ENCODE measurements at regions not wholly inside any gene's neighbourhood (a gene's known extent, or its start where the extent isn't known, plus 50 kb on each side); places are given as distances from the start of the nearest gene placed in this dataset.

DNA sequence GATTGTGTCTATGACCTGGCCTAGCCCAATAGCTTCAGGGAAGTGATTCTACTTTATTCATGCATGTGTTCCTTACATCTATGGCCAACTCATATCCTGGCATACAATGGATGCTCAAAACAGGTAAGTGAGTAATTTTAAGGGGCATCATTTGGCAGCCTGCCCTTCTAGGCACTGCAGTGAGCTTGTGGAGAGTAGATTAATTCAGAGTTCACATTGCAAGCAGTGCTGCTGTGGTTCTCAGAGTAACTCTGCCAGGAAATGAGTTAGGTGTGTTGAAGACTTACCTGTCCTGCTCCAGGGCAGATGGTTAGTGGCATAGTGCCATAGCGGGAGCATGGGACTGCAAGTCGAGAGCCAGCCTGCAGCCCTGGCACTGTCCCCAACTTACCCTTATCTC is 158.0 kb downstream of the SCP2D1 start:
- no peak for ATAC-seq
- no peak for DNase-seq

DNA sequence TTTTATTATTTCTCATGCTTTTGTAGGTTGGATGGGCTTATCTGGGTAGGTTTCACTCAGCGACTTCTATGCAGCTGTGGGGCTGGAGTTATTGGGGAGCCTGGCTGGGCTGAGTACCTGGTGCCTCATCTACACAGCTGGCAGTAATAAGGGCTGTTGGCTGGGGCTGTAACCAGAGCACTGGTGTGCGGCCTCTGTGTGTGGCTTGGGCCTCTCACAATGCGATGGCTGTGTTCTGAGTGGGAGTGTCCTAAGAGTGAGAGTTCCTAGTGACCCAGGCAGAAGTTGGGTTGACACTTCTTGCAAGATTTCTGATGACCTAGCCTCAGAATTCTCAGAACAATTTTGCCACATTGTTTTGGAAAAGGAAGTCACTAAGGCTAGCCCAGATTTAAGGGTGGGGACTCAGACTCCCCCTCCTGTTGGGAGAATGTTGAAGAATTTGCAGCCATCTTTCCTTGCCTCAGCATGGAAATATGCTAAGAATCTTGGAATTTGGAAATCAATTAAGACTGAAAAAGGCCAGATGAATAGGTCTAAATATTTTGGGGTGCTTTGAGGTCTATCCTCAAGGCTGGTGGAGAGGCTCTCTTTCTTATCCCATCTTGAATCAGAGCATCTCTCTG is 158.8 kb downstream of the SCP2D1 start:
- DNase-seq (no peak), ATAC-seq (no peak)

- ATAC-seq (no peak), DNase-seq (no peak)
These were observed 160.1 kb downstream of the SCP2D1 start for GRCh38 chr20:18973529-18974173.

- ATAC-seq (no peak), DNase-seq (no peak)
These were observed 161.1 kb downstream of the SCP2D1 start for GRCh38 chr20:18974660-18975059.

DNA sequence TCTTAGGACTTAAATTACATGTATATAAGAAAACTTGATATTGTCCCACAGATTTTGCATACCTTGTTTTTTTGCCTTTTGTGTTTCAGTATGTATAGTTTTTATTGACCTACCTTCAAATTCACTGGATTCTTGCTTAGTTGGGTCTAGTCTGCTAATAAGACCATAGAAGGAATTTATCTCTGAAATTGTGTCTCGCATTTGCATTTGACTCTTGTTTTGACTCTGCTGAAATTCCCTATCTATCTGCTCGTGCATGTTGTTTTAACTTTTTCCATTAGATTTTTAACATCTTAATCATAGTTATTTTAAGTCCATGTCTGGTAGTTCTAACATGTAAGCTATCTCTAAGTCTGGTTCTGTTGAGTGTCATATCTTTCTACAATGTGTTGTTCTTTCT is 163.9 kb downstream of the SCP2D1 start:
- no peak for ATAC-seq
- no peak for DNase-seq

DNA sequence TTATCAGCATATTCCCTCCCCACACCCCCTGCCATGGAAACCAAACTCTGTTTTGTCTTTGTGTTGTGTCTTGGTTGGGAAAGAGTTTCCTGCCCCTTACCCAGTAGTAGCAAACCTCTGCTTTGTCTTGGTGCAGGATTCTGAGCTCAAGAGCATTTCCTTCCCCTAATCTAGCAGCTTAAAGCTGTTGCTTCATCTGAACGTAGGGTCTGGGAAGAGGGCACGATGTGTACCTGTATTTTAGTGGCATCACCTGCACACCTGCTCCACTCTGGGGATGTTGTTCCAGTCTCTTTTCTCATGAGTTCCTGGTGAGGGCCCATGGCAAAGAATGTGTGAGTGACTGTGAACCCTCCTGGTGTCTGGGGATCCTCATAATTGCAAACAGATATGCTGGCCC is 164.7 kb downstream of the SCP2D1 start:
- ATAC-seq: no peak
- DNase-seq: no peak

GRCh38 chr20:18979132-18979531 is 165.5 kb downstream of the SCP2D1 start:
- DNase-seq (no peak), ATAC-seq (no peak)

DNA sequence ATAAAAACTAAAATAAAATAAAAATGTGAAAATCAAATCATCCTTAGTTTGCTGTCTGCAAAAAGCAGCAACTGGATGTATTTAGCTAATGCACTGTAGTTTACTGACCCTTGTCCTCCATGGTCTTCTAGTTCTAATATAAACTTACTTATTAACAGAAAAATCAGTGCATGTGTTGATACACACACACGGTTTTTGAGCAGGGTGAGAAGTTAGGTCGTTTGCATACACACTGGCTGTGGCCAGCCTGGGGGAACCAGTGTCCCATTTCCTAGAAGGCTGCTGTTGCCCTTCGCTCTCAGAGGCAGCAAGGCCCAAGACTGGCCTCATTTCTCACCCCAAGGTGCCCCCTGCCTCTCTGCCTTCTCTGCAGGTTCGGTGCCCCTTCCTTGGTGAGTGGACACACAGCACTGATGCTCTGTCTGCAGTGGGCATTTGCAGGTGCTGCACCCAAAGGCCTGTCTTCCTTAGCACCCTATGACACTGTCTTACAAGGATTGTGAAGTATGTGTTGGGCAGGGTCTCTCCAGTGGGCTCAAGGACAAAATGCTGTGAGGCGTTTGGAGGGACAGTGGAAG is 168.5 kb downstream of the SCP2D1 start:
- DNase-seq (no peak), ATAC-seq (no peak)

GRCh38 chr20:18983796-18984195 is 170.2 kb downstream of the SCP2D1 start:
- no peak for ATAC-seq
- no peak for DNase-seq

DNA sequence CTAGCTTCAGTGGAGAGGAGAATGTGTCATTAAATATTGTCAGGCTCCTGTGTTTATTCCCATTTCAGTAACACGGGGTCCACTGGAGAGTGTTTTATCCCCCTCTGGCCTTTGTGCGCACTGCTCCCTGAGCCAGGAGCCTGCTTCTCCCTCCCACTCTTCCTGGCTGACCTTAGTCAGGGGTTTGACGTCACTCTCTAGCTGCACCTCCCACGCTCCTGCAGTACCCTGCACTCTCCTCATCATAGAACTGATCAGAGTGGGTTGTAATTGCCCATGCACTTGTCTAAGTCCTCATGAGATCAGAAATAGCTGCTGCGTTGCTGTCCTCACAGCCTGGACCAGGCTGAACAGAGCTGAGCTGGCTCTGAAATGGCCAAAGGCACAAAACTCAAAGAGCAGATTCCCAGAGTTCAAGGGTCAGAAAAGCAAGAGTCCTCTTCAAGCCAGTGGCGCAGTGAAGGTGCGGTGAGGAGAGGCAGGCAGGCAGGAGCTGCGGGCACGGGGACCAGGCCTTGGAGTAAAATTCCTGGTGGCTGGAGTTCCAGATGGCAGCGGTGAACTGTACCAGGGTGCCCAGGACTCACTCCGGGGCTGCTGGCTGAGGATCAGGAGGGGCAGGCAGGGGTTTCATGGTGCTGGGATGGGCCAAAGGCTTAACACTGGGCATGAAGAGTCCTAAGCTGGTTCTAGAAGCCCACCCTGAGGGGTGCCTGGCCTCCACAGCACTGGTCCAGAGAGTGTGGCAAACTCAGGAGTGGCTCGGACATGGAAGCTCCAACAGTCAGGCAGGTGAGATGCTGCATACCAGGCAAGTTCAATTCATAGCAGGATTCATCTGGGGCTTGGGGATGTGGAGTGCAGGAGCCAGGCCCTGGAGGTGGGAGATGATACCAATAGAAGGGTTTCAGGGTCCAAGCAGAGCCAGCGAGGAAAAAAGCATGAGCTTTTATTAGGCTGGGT is 170.9 kb downstream of the SCP2D1 start:
- DNase-seq (no peak), ATAC-seq (no peak)

GRCh38 chr20:18985551-18985950 is 172.0 kb downstream of the SCP2D1 start:
- peak; percentile 12 for DNase-seq
- ATAC-seq: peak; percentile 24

DNA sequence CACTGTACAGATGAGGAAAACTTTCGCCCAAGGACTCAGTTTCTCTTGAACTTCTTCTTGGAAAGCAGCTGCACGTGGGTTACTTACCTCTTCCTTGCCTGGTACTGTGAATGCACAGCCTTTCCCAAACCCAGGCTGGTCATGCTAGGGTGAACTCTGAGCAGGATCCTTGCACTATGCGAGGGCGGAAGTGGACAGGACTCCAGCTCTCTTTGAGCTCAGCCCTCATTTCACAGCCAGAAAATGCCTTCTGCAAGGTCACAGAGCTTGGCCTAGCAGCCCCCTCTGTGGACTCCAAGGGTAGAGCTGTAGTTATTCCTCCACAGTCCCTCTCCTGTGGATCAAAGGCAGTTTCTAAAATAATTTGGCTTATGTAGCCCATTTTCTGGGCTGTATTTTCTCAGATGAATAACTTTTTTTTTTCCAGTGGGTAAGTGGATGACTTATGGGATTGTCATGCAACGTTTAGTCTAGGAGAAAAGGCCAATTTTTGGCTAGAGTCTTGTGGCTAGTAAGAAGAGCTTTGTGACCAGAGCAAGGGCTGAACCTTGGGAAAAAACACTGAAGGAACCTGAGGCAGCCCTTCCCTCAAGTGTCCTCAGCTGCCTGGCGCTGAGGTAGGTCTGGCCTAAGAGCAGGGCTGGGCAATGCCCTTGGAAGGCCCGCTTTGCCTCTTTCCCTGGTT is 172.7 kb downstream of the SCP2D1 start:
- ATAC-seq: no peak
- DNase-seq: no peak

GRCh38 chr20:18986895-18987580 is 173.5 kb downstream of the SCP2D1 start:
- DNase-seq (no peak), ATAC-seq (no peak)

DNA sequence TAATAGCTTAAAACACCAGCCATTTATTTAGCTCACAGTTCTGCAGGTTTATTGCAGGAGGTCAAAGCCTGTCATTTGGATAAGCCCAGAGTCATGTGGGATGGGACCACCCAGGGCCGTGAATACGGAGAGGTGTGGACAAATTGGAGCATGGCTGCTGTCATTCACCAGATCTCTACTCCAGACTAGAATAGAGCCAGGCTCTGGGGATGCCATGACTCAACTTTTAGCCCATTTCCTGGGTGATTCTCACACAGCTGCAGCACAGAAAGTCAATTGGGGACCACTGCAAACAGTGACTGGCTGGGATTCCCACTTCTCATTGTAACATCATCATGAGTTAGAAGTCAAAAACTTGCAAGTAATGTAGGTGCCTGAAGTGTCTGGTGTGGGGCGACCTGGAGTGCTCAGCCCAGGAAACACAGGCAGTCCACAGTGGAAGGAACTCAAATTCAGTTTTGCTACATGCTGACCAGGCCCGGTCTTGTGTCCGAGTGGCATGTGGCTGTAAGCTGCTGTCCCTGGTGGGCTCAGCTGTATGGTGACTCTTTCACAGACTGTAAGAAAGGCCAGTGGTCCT is 174.3 kb downstream of the SCP2D1 start:
- DNase-seq: no peak
- no peak for ATAC-seq

- DNase-seq (no peak), ATAC-seq (no peak)
These were observed 175.1 kb downstream of the SCP2D1 start for GRCh38 chr20:18988701-18989100.

GRCh38 chr20:18989736-18990474 is 176.3 kb downstream of the SCP2D1 start:
- ATAC-seq (no peak), DNase-seq (no peak)

- ATAC-seq: no peak
- DNase-seq: no peak
These were observed 177.4 kb downstream of the SCP2D1 start for GRCh38 chr20:18991012-18991411.

DNA sequence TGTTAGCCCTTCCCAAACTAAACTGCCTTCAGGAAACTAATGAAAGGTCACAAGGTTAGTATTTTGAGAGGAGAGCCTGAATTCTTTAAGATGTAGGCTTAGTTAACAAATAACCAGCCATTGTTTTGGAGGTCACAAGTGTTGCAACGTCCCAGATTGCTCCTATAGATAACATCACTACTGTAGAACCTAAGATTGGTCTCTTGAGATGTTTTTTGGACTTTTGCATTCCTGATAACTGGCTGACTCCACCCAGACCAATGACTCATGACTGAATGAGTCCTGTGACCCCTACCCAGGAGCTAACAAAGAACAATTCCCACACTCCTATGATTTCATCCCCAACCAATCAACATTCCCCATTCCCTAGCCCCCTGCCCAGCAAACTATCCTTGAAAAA is 178.8 kb downstream of the SCP2D1 start:
- no peak for ATAC-seq
- no peak for DNase-seq

DNA sequence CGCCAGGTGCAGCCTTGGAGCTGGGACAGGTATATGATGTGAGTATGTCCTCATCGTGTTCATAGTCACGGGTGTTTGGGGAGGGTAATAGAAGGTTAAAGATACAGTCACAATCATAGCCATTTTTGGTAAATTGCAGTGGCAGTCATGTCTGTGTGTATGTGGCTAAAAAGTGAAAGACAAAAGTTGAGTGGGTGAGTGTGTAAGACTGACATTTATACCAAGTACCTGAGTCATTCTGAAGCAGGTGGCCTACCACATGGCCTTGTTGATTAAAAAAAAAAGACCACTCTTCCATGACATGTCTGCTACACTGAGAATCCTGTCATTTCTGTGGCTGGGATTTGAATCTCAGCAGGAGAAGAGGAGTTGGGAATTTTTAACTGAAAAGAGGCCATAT is 181.9 kb downstream of the SCP2D1 start:
- no peak for DNase-seq
- peak; percentile 49 for ATAC-seq

- DNase-seq (no peak), ATAC-seq (no peak)
These were observed 185.5 kb downstream of the SCP2D1 start for GRCh38 chr20:18999086-18999485.

Data from stimulated activated naive CD8-positive, alpha-beta T cell treated with anti-CD3 and anti-CD28 coated beads, Interleukin-15, Interleukin-2, amounts not matched to agents 100 U/mL and 50 U/mL, for 24 hours (primary cell).